Mesothelial cell of epicardium (in vitro differentiated cells): ENCODE measurements at regions not wholly inside any gene's neighbourhood (a gene's known extent, or its start where the extent isn't known, plus 50 kb on each side); places are given as distances from the start of the nearest gene placed in this dataset.
A peak's percentile ranks its signal among the peaks of the same experiment; 100 is the strongest.

Experiments used
- DNase-seq, 2 experiments: peaks; one replicate each; pipeline ENCODE4 v3.0.0; 2021; ENCODE audit warnings: low spot score in 2 of 2; ENCODE audit not compliant: unreplicated experiment in 2 of 2
- H3K27ac Mint-ChIP-seq: 2 replicates; pipeline ENCODE4 v1.8.0; 2021; ENCODE audit warnings: mixed read lengths
- H3K27me3 Mint-ChIP-seq: 2 replicates; pipeline ENCODE4 v1.8.0; 2021; ENCODE audit warnings: low read depth, mixed read lengths
- H3K36me3 Mint-ChIP-seq: 2 replicates; pipeline ENCODE4 v1.8.0; 2021; ENCODE audit warnings: mixed read lengths
- H3K4me1 Mint-ChIP-seq: 2 replicates; pipeline ENCODE4 v1.8.0; 2021; ENCODE audit warnings: mixed read lengths
- H3K4me3 Mint-ChIP-seq: 2 replicates; pipeline ENCODE4 v1.8.0; 2021; ENCODE audit warnings: mild to moderate bottlenecking, moderate library complexity, mixed read lengths
- H3K9me3 Mint-ChIP-seq: 2 replicates; pipeline ENCODE4 v1.8.0; 2021; ENCODE audit warnings: mixed read lengths
- CTCF ChIP-seq: fragments of 200-600 bp; sonication (generic); IDR thresholded peaks from one replicate; pipeline ENCODE4 v1.5.0; 2021; ENCODE audit warnings: antibody characterized with exemption; ENCODE audit not compliant: unreplicated experiment

DNA sequence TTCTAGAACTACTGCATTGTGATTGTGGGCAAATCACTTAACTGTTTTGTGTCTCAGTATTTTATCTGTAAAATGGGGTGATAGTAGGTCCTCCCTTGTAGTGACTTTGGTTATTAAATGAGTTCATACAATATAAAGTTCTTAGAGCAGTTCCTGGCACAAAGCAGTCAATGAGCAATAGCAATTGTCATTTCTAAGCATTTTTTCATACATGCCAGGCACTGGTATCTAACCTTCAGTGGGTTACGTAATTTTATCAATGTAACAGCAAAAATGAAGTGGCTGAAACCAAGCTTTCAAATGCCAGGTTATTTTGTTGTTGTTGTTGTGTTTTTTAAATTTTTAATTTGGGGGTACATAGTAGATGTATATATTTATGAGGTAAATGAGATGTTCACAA is 401.9 kb downstream of the MEIS1 start:
- peaks cover 5% of the 10 kb centered on the region for H3K36me3 Mint-ChIP-seq
- no peaks in the 10 kb centered on the region for H3K27me3 Mint-ChIP-seq
- H3K4me1 Mint-ChIP-seq, result peaks cover 53% of the 10 kb centered on the region
- DNase-seq, result no peak
- H3K27ac Mint-ChIP-seq, result no peak overlapping the region
- no peak overlapping the region for H3K4me3 Mint-ChIP-seq
- no peak for TF ChIP-seq CTCF
- H3K9me3 Mint-ChIP-seq, result peaks cover 8% of the 10 kb centered on the region

DNA sequence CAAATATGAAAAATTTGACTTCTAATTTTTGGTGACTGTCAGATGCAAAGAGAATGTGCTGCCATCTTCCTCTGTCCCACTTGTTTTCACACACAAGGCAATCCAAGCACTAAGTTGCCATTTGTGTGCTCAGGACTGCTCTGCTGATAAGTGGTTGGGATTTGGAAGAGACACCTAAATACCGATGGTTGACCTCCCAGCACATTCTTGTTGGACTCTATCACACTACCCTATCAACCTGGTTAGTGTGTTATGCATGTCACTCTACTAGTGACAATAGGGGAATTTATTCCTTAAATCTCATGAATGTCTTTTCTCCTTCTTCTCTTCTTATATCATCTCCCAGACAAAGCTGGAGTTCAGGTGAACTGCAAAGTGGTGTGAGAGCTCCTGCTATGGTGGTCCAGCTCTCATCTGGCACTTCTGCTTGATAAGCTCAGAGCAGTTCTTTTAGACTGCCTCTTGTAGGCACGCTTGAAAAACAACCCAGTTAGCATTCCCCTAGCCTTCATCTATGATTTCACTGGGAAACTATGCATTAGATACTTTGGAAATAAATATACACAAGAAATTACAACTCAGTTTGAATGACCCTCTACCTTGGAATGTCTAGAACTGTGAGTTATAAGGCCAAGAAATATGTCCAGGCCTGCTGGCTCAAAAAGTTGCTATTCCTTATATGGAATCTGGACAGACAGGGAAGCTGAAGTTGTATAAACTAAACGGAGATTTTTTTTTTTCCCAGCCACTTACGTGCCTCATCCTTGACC is 404.8 kb downstream of the MEIS1 start:
- H3K9me3 Mint-ChIP-seq, result peaks cover 8% of the 10 kb centered on the region
- no peak for TF ChIP-seq CTCF
- peaks cover 5% of the 10 kb centered on the region for H3K36me3 Mint-ChIP-seq
- no peak overlapping the region for H3K4me3 Mint-ChIP-seq
- H3K27ac Mint-ChIP-seq, result peak overlapping the region; percentile 100
- no peak for DNase-seq
- peaks cover 57% of the 10 kb centered on the region for H3K4me1 Mint-ChIP-seq
- no peaks in the 10 kb centered on the region for H3K27me3 Mint-ChIP-seq

GRCh38 chr2:66840321-66841002 is 405.5 kb downstream of the MEIS1 start:
- DNase-seq, result no peak
- H3K27ac Mint-ChIP-seq, result peak overlapping the region; percentile 100
- no peak overlapping the region for H3K4me3 Mint-ChIP-seq
- TF ChIP-seq CTCF, result no peak
- peaks cover 5% of the 10 kb centered on the region for H3K36me3 Mint-ChIP-seq
- H3K9me3 Mint-ChIP-seq, result peaks cover 8% of the 10 kb centered on the region
- no peaks in the 10 kb centered on the region for H3K27me3 Mint-ChIP-seq
- H3K4me1 Mint-ChIP-seq, result peaks cover 59% of the 10 kb centered on the region

GRCh38 chr2:66843847-66844246 is 408.9 kb downstream of the MEIS1 start:
- H3K27ac Mint-ChIP-seq, result peak overlapping the region; percentile 90
- H3K36me3 Mint-ChIP-seq, result peaks cover 2% of the 10 kb centered on the region
- H3K27me3 Mint-ChIP-seq, result no peaks in the 10 kb centered on the region
- H3K4me1 Mint-ChIP-seq, result peaks cover 78% of the 10 kb centered on the region
- H3K9me3 Mint-ChIP-seq, result no peaks in the 10 kb centered on the region
- no peak for TF ChIP-seq CTCF
- peak in 1 of 2 experiments; percentile 46 for DNase-seq
- no peak overlapping the region for H3K4me3 Mint-ChIP-seq

DNA sequence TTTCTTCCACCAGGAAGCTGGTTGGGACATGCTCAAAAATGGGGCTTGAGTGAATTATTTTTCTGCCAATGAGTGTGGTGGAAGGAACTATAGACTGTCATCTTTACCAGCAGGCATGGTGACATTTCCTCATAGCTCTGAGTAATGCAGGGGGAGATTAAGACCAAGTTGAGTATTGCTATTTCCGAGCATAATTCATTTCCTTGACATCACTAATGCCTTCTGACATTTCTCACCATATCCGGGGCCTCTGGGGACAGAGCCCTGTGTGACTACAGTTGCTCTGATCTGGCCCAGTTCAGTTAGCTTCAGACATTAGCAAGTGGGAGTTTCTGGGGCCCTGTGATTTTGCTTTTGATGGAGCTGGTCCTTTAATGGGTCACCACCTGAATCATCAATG is 410.4 kb downstream of the MEIS1 start:
- no peaks in the 10 kb centered on the region for H3K27me3 Mint-ChIP-seq
- H3K9me3 Mint-ChIP-seq, result no peaks in the 10 kb centered on the region
- no peak for TF ChIP-seq CTCF
- no peak overlapping the region for H3K4me3 Mint-ChIP-seq
- H3K27ac Mint-ChIP-seq, result peak overlapping the region; percentile 87
- no peak for DNase-seq
- H3K36me3 Mint-ChIP-seq, result no peaks in the 10 kb centered on the region
- H3K4me1 Mint-ChIP-seq, result peaks cover 65% of the 10 kb centered on the region
